Breast epithelium (tissue), 3 donors: ENCODE measurements at regions not wholly inside any gene's neighbourhood (a gene's known extent, or its start where the extent isn't known, plus 50 kb on each side); places are given as distances from the start of the nearest gene placed in this dataset.

Experiments
- POLR2A ChIP-seq: fragments of 450-650 bp; IDR thresholded peaks from one replicate; pipeline ENCODE4 v1.6.1; 2016; ENCODE audit warnings: antibody characterized with exemption, mild to moderate bottlenecking, moderate library complexity
- POLR2AphosphoS5 ChIP-seq, 3 donors: sonication (generic); formaldehyde crosslinking; IDR thresholded peaks; one replicate each; pipeline ENCODE4 v1.6.1; 2017; ENCODE audit warnings: antibody characterized with exemption in 3 of 3
- TF ChIP-seq, protein P1 (sequence below), 3 donors: fragments of 450-650 bp; IDR thresholded peaks; one replicate each; pipeline ENCODE4 v1.5.1; 2016 to 2017; ENCODE audit warnings: antibody characterized with exemption in 3 of 3, mild to moderate bottlenecking in 3 of 3, moderate library complexity in 3 of 3

GRCh38 chr22:48841881-48842582 is 985.6 kb downstream of the BRD1 start:
- TF ChIP-seq, protein P1, sequence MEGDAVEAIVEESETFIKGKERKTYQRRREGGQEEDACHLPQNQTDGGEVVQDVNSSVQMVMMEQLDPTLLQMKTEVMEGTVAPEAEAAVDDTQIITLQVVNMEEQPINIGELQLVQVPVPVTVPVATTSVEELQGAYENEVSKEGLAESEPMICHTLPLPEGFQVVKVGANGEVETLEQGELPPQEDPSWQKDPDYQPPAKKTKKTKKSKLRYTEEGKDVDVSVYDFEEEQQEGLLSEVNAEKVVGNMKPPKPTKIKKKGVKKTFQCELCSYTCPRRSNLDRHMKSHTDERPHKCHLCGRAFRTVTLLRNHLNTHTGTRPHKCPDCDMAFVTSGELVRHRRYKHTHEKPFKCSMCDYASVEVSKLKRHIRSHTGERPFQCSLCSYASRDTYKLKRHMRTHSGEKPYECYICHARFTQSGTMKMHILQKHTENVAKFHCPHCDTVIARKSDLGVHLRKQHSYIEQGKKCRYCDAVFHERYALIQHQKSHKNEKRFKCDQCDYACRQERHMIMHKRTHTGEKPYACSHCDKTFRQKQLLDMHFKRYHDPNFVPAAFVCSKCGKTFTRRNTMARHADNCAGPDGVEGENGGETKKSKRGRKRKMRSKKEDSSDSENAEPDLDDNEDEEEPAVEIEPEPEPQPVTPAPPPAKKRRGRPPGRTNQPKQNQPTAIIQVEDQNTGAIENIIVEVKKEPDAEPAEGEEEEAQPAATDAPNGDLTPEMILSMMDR (IDR thresholded peaks at IDR 0.05) = no peak
- TF ChIP-seq POLR2A (no peak), POLR2AphosphoS5 (IDR thresholded peaks at IDR 0.05) (no peak)
